ENCODE measurements at regions not wholly inside any gene's neighbourhood (a gene's known extent, or its start where the extent isn't known, plus 50 kb on each side); places are given as distances from the start of the nearest gene placed in this dataset.

DNA sequence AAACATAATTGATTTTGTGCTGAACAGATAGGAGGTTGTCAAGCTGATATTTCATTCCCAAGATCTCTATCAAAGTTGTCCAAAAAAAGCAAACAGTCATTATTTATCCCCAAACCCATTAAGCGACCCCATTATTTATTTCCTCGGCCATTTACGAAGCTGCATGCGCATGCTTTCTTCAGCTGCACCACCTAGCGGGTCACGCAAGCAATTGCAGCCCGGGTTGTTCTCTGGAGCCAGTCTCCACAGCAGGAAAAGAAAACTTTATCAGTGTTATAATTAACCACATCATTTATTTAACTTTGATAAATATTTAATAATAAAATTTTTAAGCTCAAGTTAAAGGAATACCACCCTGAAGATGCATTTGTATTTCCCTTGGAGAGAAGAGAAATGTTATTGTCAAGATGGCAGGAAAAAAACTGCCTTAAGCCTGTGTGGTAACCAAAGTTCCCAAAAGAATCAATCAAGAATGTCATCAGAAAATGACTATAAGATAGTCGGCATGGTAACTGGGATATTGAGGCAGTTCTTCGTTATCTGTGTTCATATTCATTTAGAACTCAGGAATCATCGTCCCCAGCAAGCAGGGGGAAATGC, 304.7 kb downstream of the FBXO15 start:
- Mint-ChIP-seq H3K4me1 (ENCODE audit: unreplicated experiment) (peaks cover 5% of the 10 kb centered on the region), H3K36me3 (no peaks in the 10 kb centered on the region), H3K4me3 (peak overlapping the region; percentile 63), H3K9me3 (no peaks in the 10 kb centered on the region), H3K27ac (no peak overlapping the region), H3K27me3 (peaks cover 12% of the 10 kb centered on the region)
- TF ChIP-seq CTCF (conservative IDR thresholded peaks at IDR 0.05): peak; percentile 96
- DNase-seq (ENCODE audit: extremely low spot score, unreplicated experiment): no peak

- Mint-ChIP-seq H3K4me1 (ENCODE audit: unreplicated experiment) (peaks cover 5% of the 10 kb centered on the region), H3K27me3 (peaks cover 13% of the 10 kb centered on the region), H3K36me3 (no peaks in the 10 kb centered on the region), H3K4me3 (no peak overlapping the region), H3K9me3 (no peaks in the 10 kb centered on the region), H3K27ac (no peak overlapping the region)
- no peak for DNase-seq (ENCODE audit: extremely low spot score, unreplicated experiment)
- peak; percentile 66 for TF ChIP-seq CTCF (conservative IDR thresholded peaks at IDR 0.05)
These were observed 306.0 kb downstream of the FBXO15 start for GRCh38 chr18:73841661-73842060.

GRCh38 chr18:73840319-73840945, 307.2 kb downstream of the FBXO15 start:
- no peak for DNase-seq (ENCODE audit: extremely low spot score, unreplicated experiment)

DNA sequence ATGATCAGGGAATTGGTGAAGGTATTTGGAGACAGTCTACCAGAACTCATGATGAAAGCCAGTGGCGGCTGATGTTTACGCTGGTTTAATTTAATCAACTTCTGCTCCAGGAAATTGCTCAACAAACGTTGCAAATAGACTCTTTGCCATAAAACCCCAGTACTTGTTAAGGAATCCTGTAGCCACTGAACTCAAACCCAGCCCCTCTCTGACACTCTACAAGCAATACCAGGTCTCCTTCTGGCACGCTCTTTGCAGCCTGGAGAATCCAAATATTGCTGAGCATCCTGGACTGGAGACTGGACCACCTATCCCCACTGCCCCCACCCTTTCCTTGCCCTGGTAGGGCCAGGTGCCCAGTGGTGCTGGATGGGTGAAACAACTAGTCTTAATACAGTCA, 308.2 kb downstream of the FBXO15 start:
- no peak for DNase-seq (ENCODE audit: extremely low spot score, unreplicated experiment)
- H3K27ac Mint-ChIP-seq: no peak overlapping the region
- H3K4me3 Mint-ChIP-seq: no peak overlapping the region
- TF ChIP-seq CTCF (conservative IDR thresholded peaks at IDR 0.05): no peak
- H3K27me3 Mint-ChIP-seq: peaks cover 13% of the 10 kb centered on the region
- H3K9me3 Mint-ChIP-seq: no peaks in the 10 kb centered on the region
- peaks cover 5% of the 10 kb centered on the region for H3K4me1 Mint-ChIP-seq (ENCODE audit: unreplicated experiment)
- no peaks in the 10 kb centered on the region for H3K36me3 Mint-ChIP-seq

More at GRCh38 chr18:73840319-73840945, 307.2 kb downstream of the FBXO15 start:
- Mint-ChIP-seq H3K27ac (no peak overlapping the region), H3K4me1 (ENCODE audit: unreplicated experiment) (peaks cover 5% of the 10 kb centered on the region), H3K27me3 (peaks cover 13% of the 10 kb centered on the region), H3K9me3 (no peaks in the 10 kb centered on the region), H3K36me3 (no peaks in the 10 kb centered on the region), H3K4me3 (no peak overlapping the region)
- no peak for TF ChIP-seq CTCF (conservative IDR thresholded peaks at IDR 0.05)

GRCh38 chr18:73838107-73838506, 309.5 kb downstream of the FBXO15 start:
- no peak overlapping the region for H3K4me3 Mint-ChIP-seq
- no peak overlapping the region for H3K27ac Mint-ChIP-seq
- no peak for DNase-seq (ENCODE audit: extremely low spot score, unreplicated experiment)
- no peaks in the 10 kb centered on the region for H3K36me3 Mint-ChIP-seq
- H3K4me1 Mint-ChIP-seq (ENCODE audit: unreplicated experiment): peaks cover 5% of the 10 kb centered on the region
- no peak for TF ChIP-seq CTCF (conservative IDR thresholded peaks at IDR 0.05)
- no peaks in the 10 kb centered on the region for H3K9me3 Mint-ChIP-seq
- H3K27me3 Mint-ChIP-seq: peaks cover 13% of the 10 kb centered on the region

Data from type B pancreatic cell (in vitro differentiated cells).